NCI-H446 treated with DMSO at 0.1 percent for 48 hours (cell line): ENCODE measurements at regions not wholly inside any gene's neighbourhood (a gene's known extent, or its start where the extent isn't known, plus 50 kb on each side); places are given as distances from the start of the nearest gene placed in this dataset.
"Not testable (repeated sequence)": the region's sequence is repeated elsewhere in the genome, so short reads cannot be mapped to it uniquely, and the experiment has no call there.

Experiments used
- DNase-seq: peaks from one replicate; lab custom pipeline; 2025; lab: John Stamatoyannopoulos, UW

GRCh38 chr2:54065411-54065810 is 50.0 kb upstream of the ACYP2 start:
- peak; percentile 72 for DNase-seq

GRCh38 chr2:54063967-54064535 is 51.4 kb upstream of the ACYP2 start:
- no peak for DNase-seq

GRCh38 chr2:54062401-54062800 is 53.0 kb upstream of the ACYP2 start:
- DNase-seq: no peak

GRCh38 chr2:54061272-54061671 is 54.1 kb upstream of the ACYP2 start:
- no peak for DNase-seq

- no peak for DNase-seq
Measured at GRCh38 chr2:54059986-54060385, 55.4 kb upstream of the ACYP2 start.

GRCh38 chr2:54059504-54059903 is 55.9 kb upstream of the ACYP2 start:
- DNase-seq: no peak

- no peak for DNase-seq
Measured at GRCh38 chr2:54058449-54058848, 57.0 kb upstream of the ACYP2 start.

GRCh38 chr2:54054774-54055173 is 60.6 kb upstream of the ACYP2 start:
- no peak for DNase-seq

GRCh38 chr2:54054271-54054670 is 61.1 kb upstream of the ACYP2 start:
- DNase-seq: no peak

GRCh38 chr2:54053830-54054229 is 61.6 kb upstream of the ACYP2 start:
- no peak for DNase-seq

- no peak for DNase-seq
Measured at GRCh38 chr2:54052825-54053718, 62.3 kb upstream of the ACYP2 start.

- no peak for DNase-seq
Measured at GRCh38 chr2:54050445-54050844, 65.0 kb upstream of the ACYP2 start.

GRCh38 chr2:54049365-54049764 is 66.0 kb upstream of the ACYP2 start:
- DNase-seq: no peak

GRCh38 chr2:54048896-54049295 is 66.5 kb upstream of the ACYP2 start:
- DNase-seq: not testable (repeated sequence)

- DNase-seq: no peak
Measured at GRCh38 chr2:54048117-54048785, 67.2 kb upstream of the ACYP2 start.

- DNase-seq: no peak
Measured at GRCh38 chr2:54047658-54048057, 67.8 kb upstream of the ACYP2 start.

GRCh38 chr2:54047091-54047490 is 68.3 kb upstream of the ACYP2 start:
- DNase-seq: no peak

- DNase-seq: peak; percentile 37
Measured at GRCh38 chr2:54042897-54043620, 72.3 kb upstream of the PSME4 start.

GRCh38 chr2:54042341-54042740 is 71.5 kb upstream of the PSME4 start:
- DNase-seq: no peak

GRCh38 chr2:54041135-54041534 is 70.3 kb upstream of the PSME4 start:
- no peak for DNase-seq

GRCh38 chr2:54040685-54041084 is 69.9 kb upstream of the PSME4 start:
- DNase-seq: no peak

GRCh38 chr2:54040250-54040649 is 69.5 kb upstream of the PSME4 start:
- DNase-seq: no peak
